ENCODE measurements at regions not wholly inside any gene's neighbourhood (a gene's known extent, or its start where the extent isn't known, plus 50 kb on each side); places are given as distances from the start of the nearest gene placed in this dataset.

DNA sequence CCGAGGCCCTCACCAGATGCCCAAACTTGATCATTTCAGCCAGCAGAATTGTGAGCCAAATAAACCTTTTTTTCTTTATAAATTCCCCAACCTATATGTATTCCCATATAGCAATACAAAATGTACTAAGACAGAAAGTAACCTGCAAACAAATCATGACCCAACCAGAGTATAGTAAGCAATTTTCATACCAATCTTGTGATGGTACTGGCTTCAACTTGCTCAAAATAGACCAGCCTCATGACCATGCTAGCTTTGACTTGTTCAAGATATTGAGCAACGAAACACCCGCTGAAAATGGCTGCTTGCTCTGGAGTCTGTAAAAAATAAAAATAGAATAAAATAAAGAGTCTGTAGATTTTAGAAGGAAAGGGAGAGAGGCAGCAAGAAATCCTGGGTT, 97.6 kb downstream of the C1D start:
- POLR2A ChIA-PET: no interaction called here
- no peak for FAIRE-seq
- intact Hi-C loops (cut with micrococcal nuclease): no loop called here

More for the DNA sequence above, 97.6 kb downstream of the C1D start:
- CTCF ChIA-PET: interaction anchor here (0.7 to 1.3 kb wide), 2 partner anchors 10 to 11 kb away, joined by 3 read pairs; no protein-coding TSS in a partner anchor
- Histone ChIP-seq H4K20me1 (replicated peaks; ENCODE audit: control insufficient read depth, extremely low read depth, insufficient read depth, low read length) (no peaks in the 10 kb centered on the region), H3K4me1 (ENCODE audit: control insufficient read depth, extremely low read depth, insufficient read depth, low read length) (no peaks in the 10 kb centered on the region), H3K27me3 (ENCODE audit: control insufficient read depth in 2 of 2, insufficient read depth in 2 of 2, low read length in 2 of 2) (no peaks in the 10 kb centered on the region), H3K4me2 (ENCODE audit: insufficient read depth, low read length) (no peak overlapping the region), H3K36me3 (ENCODE audit: control insufficient read depth in 2 of 2, extremely low read depth in 1 of 2, insufficient read depth in 2 of 2, low read length in 2 of 2) (no peaks in the 10 kb centered on the region), H3K9me3 (replicated peaks; ENCODE audit: control insufficient read depth, insufficient read depth, low read length) (no peaks in the 10 kb centered on the region), H3K27ac (ENCODE audit: insufficient read depth, low read depth, low read length) (no peak overlapping the region), H2AFZ (ENCODE audit: low read depth, low read length) (no peak overlapping the region), H3K9me1 (replicated peaks; ENCODE audit: control insufficient read depth, extremely low read depth, insufficient read depth, low read length) (no peaks in the 10 kb centered on the region), H3K79me2 (ENCODE audit: control insufficient read depth, insufficient read depth, low read length) (no peaks in the 10 kb centered on the region), H3K4me3 (replicated peaks in 1 of 3; ENCODE audit: insufficient read depth in 1 of 3, low read depth in 1 of 3, low read length in 3 of 3) (no peak overlapping the region), H3K9ac (replicated peaks; ENCODE audit: extremely low read depth, insufficient read depth, low read length) (no peak overlapping the region)
- dilution Hi-C loops (cut with MboI; ENCODE audit: extremely low pct_ligation_motif_present, low sequenced_read_pairs): no loop called here
- DNase-seq (ENCODE audit: low read depth, low spot score): no peak
- TF ChIP-seq, protein P1, sequence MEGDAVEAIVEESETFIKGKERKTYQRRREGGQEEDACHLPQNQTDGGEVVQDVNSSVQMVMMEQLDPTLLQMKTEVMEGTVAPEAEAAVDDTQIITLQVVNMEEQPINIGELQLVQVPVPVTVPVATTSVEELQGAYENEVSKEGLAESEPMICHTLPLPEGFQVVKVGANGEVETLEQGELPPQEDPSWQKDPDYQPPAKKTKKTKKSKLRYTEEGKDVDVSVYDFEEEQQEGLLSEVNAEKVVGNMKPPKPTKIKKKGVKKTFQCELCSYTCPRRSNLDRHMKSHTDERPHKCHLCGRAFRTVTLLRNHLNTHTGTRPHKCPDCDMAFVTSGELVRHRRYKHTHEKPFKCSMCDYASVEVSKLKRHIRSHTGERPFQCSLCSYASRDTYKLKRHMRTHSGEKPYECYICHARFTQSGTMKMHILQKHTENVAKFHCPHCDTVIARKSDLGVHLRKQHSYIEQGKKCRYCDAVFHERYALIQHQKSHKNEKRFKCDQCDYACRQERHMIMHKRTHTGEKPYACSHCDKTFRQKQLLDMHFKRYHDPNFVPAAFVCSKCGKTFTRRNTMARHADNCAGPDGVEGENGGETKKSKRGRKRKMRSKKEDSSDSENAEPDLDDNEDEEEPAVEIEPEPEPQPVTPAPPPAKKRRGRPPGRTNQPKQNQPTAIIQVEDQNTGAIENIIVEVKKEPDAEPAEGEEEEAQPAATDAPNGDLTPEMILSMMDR (IDR thresholded peaks at IDR 0.05; ENCODE audit: extremely low read depth in 1 of 2, insufficient read depth in 1 of 2, low read depth in 1 of 2, low read length in 2 of 2): no peak
- no peak for TF ChIP-seq EZH2 (IDR thresholded peaks at IDR 0.05; ENCODE audit: borderline replicate concordance, low read depth, low read length, severe bottlenecking)
- TF ChIP-seq, protein P2, sequence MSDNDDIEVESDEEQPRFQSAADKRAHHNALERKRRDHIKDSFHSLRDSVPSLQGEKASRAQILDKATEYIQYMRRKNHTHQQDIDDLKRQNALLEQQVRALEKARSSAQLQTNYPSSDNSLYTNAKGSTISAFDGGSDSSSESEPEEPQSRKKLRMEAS (IDR thresholded peaks at IDR 0.05; ENCODE audit: insufficient read depth, insufficient read length): no peak
- no peak for TF ChIP-seq FOS (IDR thresholded peaks at IDR 0.05; ENCODE audit: borderline replicate concordance, insufficient read depth, low read length)
- TF ChIP-seq GATA2 (IDR thresholded peaks at IDR 0.05; ENCODE audit: insufficient read depth, insufficient read length, low read depth, low read length): no peak
- no peak for TF ChIP-seq POLR2A (IDR thresholded peaks at IDR 0.05; ENCODE audit: low read depth, low read length)
- TF ChIP-seq POLR2AphosphoS5 (IDR thresholded peaks at IDR 0.05; ENCODE audit: insufficient read depth, low read depth, low read length): no peak
- TF ChIP-seq JUN (IDR thresholded peaks at IDR 0.05; ENCODE audit: borderline replicate concordance, insufficient read depth, insufficient read length, low read depth): no peak
- TF ChIP-seq MYC (IDR thresholded peaks at IDR 0.05; ENCODE audit: low read depth, low read length): no peak
- BruUV-seq (replicated peaks): no TSS peak
